H7 (cell line): ENCODE measurements at regions not wholly inside any gene's neighbourhood (a gene's known extent, or its start where the extent isn't known, plus 50 kb on each side); places are given as distances from the start of the nearest gene placed in this dataset.

Experiments
- DNase-seq: peaks from one replicate; pipeline ENCODE4 v3.0.0; 2012
- H3K27me3 ChIP-seq: 2 replicates; pipeline ENCODE4 v1.6.0; 2011; ENCODE audit warnings: mild to moderate bottlenecking, low read length; ENCODE audit not compliant: control insufficient read depth, insufficient read depth
- H3K36me3 ChIP-seq: replicated peaks from 2 replicates; pipeline ENCODE4 v1.5.1; 2011; ENCODE audit warnings: low read length; ENCODE audit not compliant: control insufficient read depth, insufficient read depth
- H3K4me3 ChIP-seq: 2 replicates; pipeline ENCODE4 v1.5.1; 2011; ENCODE audit warnings: low read depth, mild to moderate bottlenecking, control low read depth, low read length, moderate library complexity; ENCODE audit not compliant: insufficient read depth

DNA sequence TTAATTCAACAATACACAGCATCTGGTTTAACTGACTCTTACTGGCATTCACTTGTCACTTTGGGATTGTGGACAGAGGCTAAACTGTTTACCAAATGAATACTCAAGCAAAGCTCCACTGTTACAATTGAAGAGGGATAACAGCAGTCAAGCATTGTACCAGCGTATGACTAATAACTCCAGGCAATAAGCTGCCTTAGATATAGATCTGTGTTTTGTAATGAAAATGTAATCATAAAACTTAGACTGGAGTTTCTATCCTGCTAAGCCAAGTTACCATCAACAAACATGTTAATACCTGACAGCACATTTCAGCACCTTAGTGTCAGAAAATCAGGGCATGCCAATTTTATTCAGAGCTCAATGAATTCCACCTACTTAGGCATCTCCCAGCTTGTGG is 889.5 kb downstream of the EPHA4 start:
- Histone ChIP-seq H3K27me3 (no peaks in the 10 kb centered on the region), H3K36me3 (no peaks in the 10 kb centered on the region), H3K4me3 (no peak overlapping the region)
- DNase-seq: no peak

DNA sequence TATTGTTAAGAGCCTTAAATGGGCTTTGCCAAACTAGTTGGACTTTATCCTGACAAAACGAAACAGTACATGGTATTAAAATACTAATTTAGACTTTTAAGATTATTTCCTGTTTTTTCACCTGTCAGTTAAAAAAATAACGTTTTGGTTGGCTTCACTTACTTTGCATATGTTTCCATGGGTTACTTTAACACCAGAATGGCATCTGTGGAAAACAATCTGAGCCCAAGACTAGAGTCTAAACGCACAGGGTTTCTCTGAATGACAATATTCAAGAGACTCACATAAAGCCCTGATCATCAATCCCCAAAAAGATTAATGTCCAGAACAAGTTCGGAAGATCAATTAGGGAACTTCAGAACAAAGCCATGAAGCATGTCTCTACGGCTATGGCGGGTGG is 888.0 kb downstream of the EPHA4 start:
- Histone ChIP-seq H3K27me3 (no peaks in the 10 kb centered on the region), H3K36me3 (no peaks in the 10 kb centered on the region), H3K4me3 (no peak overlapping the region)
- no peak for DNase-seq

DNA sequence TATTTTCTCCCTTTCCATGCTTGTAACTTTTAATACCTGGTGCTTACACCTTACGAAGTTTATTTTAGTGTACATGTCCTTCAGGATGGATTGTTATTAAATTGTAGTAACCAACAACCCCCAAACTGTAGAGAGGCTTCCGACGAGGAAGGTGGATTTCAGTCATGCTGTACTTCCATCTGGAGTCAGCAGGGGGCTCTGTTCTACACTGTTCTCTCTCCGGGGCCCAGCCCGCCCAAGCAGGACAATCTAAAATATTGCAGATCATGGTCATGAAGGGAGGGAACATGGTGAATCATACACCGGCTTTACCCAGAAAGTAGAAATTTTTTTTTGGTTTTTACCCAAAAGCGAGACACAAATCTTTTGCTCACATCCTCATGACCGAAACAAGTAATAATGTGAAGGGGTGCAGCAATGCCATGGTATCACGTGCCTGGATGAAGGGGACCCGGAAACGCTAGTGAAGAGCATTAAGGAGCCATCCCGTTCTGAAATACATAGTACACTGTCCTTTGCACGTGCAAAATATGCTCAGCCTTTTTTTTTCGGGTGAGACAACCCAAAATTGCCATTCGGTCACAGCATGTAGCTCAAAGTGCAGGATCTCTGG is 884.8 kb downstream of the EPHA4 start:
- DNase-seq: peak; percentile 49
- no peaks in the 10 kb centered on the region for H3K27me3 ChIP-seq
- H3K4me3 ChIP-seq: no peak overlapping the region
- H3K36me3 ChIP-seq: no peaks in the 10 kb centered on the region

DNA sequence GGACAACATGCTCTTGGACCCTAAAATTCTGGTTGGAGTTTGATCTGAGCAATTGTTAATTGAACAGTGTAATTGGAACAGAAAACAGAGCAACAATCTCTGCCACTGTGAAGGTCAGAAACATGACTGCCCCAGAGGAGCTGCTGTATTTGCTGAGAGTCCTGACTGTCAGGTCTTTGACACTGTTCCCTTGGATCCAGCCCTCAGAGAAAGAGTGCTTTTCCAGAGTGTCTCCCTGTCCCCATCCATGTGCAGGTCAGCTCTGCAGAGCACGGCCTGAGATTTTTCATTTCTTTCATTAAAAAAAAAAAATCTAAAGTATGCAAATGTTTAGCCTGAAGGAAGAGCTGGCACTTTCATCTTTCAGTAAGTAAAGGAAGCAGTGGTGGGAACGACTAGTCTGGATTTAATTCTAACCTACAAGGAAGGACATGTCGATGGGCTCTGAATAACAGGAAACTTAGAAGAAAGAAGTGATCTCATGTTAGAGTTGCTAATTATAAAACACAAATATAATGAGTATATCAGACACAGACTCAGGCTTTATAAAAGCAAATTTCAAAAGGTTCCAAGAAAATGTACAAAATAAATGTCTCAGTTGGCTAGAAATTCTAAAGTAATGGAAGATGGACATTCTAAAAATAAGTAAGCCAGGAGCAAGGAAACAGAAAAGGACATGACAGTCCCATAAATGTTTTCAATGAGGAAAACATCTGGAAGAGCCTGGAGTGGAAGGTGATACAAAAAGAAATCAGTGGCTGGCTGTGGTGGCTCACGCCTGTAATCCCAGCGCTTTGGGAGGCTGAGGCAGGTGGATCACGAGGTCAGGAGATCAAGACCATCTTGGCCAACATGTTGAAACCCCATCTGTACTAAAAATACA is 876.5 kb downstream of the EPHA4 start:
- Histone ChIP-seq H3K27me3 (no peaks in the 10 kb centered on the region), H3K4me3 (no peak overlapping the region), H3K36me3 (no peaks in the 10 kb centered on the region)
- DNase-seq: no peak

DNA sequence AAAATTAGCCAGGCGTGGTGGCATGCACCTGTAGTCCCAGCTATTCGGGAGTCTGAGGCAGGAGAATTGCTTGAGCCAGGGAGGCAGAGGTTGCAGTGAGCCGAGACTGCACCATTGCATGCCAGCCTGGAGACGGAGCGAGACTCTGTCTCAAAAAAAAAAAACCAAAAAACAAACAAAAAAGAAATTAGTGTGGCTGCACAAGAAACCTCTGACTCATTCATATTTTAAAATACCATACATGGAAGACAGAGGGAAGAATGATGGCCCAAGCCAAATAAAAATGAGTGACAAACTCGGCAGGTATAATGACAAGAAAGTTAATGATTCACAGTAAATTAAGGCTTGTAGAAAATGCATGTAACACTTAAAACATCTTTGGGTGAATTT is 875.8 kb downstream of the EPHA4 start:
- H3K36me3 ChIP-seq: no peaks in the 10 kb centered on the region
- DNase-seq: no peak
- H3K4me3 ChIP-seq: no peak overlapping the region

DNA sequence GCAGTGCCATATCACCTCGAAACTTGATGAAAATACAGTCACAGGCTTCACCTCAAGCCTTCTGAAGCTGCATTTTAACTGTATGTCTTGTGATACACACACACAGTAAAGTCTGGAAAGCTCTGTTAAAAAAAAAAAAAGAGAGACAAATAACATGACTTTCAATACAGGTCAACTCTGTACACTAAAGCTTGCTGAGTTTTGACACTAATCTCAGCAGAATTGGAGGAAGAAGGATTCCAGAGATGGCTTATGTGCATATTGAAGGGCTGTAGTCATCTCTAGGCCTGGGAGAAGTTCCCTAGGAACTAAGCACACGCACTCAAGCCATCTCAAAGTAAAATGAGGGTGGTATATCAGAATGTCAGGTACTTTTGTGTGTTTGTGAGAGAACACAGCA is 875.1 kb downstream of the EPHA4 start:
- DNase-seq: no peak
- Histone ChIP-seq H3K27me3 (no peaks in the 10 kb centered on the region), H3K36me3 (no peaks in the 10 kb centered on the region), H3K4me3 (no peak overlapping the region)

More for the DNA sequence above, 875.8 kb downstream of the EPHA4 start:
- H3K27me3 ChIP-seq: no peaks in the 10 kb centered on the region

DNA sequence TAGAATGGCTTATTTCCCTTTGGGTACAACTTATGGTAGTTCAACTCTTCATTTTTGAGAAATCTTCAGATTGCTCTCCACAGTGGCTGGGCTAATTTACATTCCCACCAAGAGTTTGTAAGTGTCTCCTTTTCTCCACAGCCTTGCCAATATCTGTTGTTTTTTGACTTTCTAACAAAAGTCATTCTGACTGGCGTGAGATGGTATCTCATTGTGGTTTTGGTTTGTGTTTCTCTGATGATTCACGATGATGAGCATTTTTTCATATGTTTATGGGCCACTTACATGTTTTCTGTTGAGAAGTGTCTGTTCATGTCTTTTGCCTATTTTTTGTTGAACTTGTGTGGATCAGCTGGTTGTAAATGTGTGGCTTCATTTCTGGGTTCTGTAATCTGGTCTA is 871.0 kb downstream of the EPHA4 start:
- Histone ChIP-seq H3K27me3 (no peaks in the 10 kb centered on the region), H3K36me3 (no peaks in the 10 kb centered on the region), H3K4me3 (no peak overlapping the region)
- DNase-seq: no peak

DNA sequence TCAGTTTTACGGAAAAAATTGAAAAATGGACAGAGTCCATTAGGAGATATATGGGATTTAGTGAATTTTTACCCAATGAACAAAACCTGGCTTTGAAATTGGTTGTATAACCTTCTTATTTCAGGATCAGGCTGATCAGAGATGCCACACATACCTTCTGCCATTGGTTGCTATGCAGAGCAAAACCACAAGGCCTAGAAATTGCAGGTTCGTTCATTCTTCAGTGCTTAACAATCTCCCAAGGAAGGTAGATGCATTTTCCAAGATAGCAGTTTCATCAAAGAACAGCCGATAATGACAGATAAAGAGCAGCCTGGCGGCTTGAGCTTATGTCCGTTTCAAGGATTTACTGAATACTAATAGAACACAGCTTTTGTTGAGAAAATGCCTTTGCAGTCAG is 868.8 kb downstream of the EPHA4 start:
- H3K4me3 ChIP-seq: no peak overlapping the region
- DNase-seq: no peak
- H3K27me3 ChIP-seq: no peaks in the 10 kb centered on the region
- no peaks in the 10 kb centered on the region for H3K36me3 ChIP-seq

DNA sequence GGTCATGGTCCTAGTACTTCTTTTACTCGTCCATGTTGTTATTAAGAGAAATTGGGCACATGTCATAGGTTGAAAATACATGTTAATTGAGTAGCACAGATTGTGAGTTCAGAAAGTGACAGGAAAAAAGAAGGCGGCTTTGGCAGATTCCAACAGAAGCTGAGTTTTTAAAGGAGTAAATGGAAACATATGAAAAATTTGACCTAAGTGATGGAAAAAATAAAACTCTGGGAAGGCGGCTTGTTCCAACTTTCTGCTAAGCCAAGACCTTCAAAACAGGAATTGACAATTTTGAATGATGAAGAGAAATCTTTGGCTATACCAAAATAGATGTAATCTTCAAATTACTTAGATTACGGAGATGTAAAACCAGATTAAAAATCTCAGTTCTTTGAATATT is 868.0 kb downstream of the EPHA4 start:
- Histone ChIP-seq H3K27me3 (no peaks in the 10 kb centered on the region), H3K36me3 (no peaks in the 10 kb centered on the region), H3K4me3 (no peak overlapping the region)
- no peak for DNase-seq

DNA sequence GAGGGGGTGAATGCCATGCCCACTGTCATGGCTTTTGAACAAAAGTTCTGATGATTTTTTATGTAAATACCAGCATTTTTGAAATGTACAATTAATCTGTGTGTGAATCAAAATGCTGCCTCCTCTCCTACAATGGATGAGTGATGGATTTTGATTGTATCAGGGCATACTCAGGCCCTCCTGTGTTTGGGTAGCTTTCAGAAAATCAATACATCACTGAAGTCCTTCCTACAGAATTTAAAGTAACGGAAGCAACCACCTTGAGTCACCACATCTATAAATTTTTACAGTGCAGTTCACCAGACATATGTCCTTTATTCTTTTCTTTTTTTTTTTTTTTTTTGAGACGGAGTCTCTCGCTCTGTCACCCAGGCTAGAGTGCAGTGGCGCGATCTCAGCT is 867.3 kb downstream of the EPHA4 start:
- DNase-seq: no peak
- H3K27me3 ChIP-seq: no peaks in the 10 kb centered on the region
- no peak overlapping the region for H3K4me3 ChIP-seq
- no peaks in the 10 kb centered on the region for H3K36me3 ChIP-seq

DNA sequence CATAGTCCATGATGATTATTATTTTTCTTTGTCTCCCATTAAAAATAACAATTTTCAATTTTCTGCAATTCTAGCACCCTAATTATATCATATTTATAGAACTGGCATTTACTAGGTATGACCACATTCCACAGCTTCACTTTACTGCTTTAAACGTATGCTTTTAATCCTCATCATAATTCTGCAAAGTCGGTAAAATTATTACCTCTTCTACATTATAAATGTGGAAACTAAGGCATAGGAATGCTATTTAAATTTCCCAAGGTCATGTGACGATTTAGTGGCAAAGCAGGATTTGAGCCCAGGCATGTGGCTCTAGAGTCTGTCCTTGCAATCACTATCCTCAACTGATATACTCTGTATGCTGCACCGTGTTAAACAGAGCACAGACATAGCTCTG is 866.4 kb downstream of the EPHA4 start:
- H3K36me3 ChIP-seq: no peaks in the 10 kb centered on the region
- no peak for DNase-seq
- no peaks in the 10 kb centered on the region for H3K27me3 ChIP-seq
- no peak overlapping the region for H3K4me3 ChIP-seq

DNA sequence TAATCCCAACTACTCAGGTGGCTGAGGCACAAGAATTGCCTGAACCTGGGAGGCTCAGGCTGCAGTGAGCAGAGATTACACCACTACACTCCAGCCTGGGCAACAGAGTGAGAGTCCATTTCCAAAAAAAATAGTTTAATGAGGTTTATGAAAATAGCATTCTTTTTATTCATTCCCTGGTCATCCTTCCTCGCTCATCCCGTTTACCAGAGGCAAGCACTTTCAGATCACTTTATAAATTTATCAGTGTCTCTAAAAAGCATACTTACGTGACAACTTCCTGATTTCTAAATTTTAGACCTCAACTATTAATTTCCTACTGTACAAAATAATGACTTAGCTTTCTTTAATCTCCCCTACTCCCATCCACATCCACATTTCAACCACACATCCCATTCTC is 864.8 kb downstream of the EPHA4 start:
- DNase-seq: no peak
- Histone ChIP-seq H3K4me3 (no peak overlapping the region), H3K36me3 (no peaks in the 10 kb centered on the region), H3K27me3 (no peaks in the 10 kb centered on the region)

DNA sequence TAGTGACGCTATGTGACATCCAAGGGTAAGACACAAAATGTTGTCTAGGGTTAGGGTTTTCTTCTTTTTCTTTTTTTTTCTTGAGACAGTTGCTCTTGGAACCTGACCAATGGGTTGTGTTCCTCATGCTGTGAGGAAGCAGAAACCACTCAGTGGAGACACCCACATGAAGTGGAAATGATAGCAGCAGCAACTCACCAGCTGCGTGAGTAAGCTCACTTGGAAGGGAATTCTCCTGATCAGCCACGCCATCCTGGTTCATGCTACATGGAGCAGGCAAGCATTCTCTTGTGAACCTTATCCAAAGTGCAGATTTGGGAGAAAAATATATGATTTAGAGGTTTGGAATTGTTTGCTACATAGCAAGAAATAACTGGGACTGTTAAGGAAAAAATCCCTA is 863.7 kb downstream of the EPHA4 start:
- no peaks in the 10 kb centered on the region for H3K27me3 ChIP-seq
- no peak overlapping the region for H3K4me3 ChIP-seq
- DNase-seq: no peak
- no peaks in the 10 kb centered on the region for H3K36me3 ChIP-seq

DNA sequence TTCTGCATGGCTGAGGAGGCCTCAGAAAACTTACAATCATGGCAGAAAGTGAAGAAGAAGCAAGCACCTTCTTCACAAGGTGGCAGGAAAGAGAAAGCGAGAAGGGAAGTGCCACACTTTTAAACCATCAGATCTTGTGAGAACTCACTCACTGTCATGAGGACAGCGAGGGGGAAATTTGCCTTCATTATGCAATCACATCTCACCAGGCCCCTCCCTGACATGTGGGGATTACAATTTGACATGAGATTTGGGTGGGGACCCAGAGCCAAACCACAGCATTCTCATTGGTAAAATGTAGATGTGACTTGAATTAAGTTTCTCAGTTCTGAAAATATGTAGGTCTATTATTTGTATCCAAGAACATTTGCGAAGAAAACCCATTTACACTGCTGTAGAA is 854.8 kb downstream of the EPHA4 start:
- DNase-seq: no peak
- Histone ChIP-seq H3K27me3 (no peaks in the 10 kb centered on the region), H3K36me3 (no peaks in the 10 kb centered on the region), H3K4me3 (no peak overlapping the region)

DNA sequence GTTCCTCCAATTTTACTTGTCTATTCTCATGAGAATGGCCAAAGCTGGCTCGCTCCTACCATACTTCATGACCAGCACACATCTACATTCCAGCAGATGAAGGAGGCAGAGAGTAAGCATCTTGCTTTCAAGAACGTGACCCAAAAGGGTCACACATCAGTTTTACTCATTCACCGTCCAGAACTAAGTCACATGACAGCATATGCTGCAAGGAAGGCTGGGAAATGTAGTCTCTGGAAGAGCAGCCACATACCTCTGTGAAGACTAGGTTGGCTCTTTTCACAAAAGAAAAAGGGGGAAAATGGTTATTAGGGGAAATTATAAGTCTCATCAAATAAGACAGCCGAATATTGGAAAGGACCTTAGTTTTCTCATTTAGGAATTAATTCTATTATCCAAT is 835.3 kb downstream of the EPHA4 start:
- peak; percentile 2 for DNase-seq
- Histone ChIP-seq H3K4me3 (no peak overlapping the region), H3K36me3 (no peaks in the 10 kb centered on the region), H3K27me3 (no peaks in the 10 kb centered on the region)
